Adrenal gland (tissue), 9 donors: ENCODE measurements at regions not wholly inside any gene's neighbourhood (a gene's known extent, or its start where the extent isn't known, plus 50 kb on each side); places are given as distances from the start of the nearest gene placed in this dataset.

ENCODE experiments used
- DNase-seq, 7 donors: peaks; one replicate each; pipeline ENCODE4 v3.0.0-alpha.2; 2019 to 2020
- H3K27ac ChIP-seq, 5 donors: fragments of 200-600 bp; sonication (generic) in 4 of 5; 1 replicate in 3 of 5; 2 replicates in 2 of 5; pipeline versions ENCODE4 v1.5.1 to v1.8.0; 2016 to 2020; ENCODE audit warnings: mild to moderate bottlenecking in 1 of 5
- H3K27me3 ChIP-seq: fragments of 200-600 bp; 2 replicates; pipeline ENCODE4 v1.8.0; 2021
- H3K36me3 ChIP-seq, 2 donors: fragments of 200-600 bp; replicated peaks in 1 of 2; 1 replicate in 1 of 2; 2 replicates in 1 of 2; pipeline versions ENCODE4 v1.5.1 to v1.8.0; 2018 to 2022
- H3K4me1 ChIP-seq, 2 donors: fragments of 200-600 bp; replicated peaks in 1 of 2; 1 replicate in 1 of 2; 2 replicates in 1 of 2; pipeline versions ENCODE4 v1.5.1 to v1.8.0; 2018 to 2021
- H3K4me3 ChIP-seq, 4 donors: fragments of 200-600 bp; sonication (generic) in 3 of 4; one replicate each; pipeline ENCODE4 v1.5.1; 2016 to 2018
- H3K9me3 ChIP-seq, 3 donors: fragments of 200-600 bp; sonication (generic) in 1 of 3; replicated peaks in 1 of 3; 1 replicate in 2 of 3; 2 replicates in 1 of 3; pipeline versions ENCODE4 v1.5.1 to v1.8.0; 2016 to 2021
- CTCF ChIP-seq, 6 experiments: fragments of 450-650 bp in 4 of 6; fragments of 200-600 bp in 2 of 6; sonication (generic) in 1 of 6; IDR thresholded peaks; 1 replicate in 5 of 6; 2 replicates in 1 of 6; pipeline versions ENCODE4 v1.5.1 to v1.8.0; 2016 to 2021; ENCODE audit warnings: antibody characterized with exemption in 6 of 6, mild to moderate bottlenecking in 2 of 6, moderate library complexity in 1 of 6
- POLR2A ChIP-seq, 2 donors: fragments of 450-650 bp; IDR thresholded peaks; one replicate each; pipeline ENCODE4 v1.6.1; 2017; ENCODE audit warnings: antibody characterized with exemption in 2 of 2, mild to moderate bottlenecking in 2 of 2, moderate library complexity in 1 of 2
- WGBS, 4 donors: extraction: QIAGEN DNeasy Blood & Tissue Kit in 2 of 4; methylation state at CpG; one replicate each; pipeline versions ENCODE4 v1.1.5 to v1.1.7; 2013 to 2017; 5-methylcytosine and 5-hydroxymethylcytosine counted together
- intact Hi-C, 2 donors: fragments of 100-400 bp; cut with DNase I; formaldehyde crosslinking; loops; one replicate each; pipeline versions ENCODE4 v1.14.1 to v1.15.0; 2022 to 2023
- donor health status: healthy with polysubstance abuse.
- donor health status: Bipolar disorder and iron deficiency.
- donor health status: DM: yes; HTN: yes; CAD: no.
- donor health status: DM: no; HTN: no; CAD: no.
- donor health status: DM: no; HTN: no; CAD: no.

DNA sequence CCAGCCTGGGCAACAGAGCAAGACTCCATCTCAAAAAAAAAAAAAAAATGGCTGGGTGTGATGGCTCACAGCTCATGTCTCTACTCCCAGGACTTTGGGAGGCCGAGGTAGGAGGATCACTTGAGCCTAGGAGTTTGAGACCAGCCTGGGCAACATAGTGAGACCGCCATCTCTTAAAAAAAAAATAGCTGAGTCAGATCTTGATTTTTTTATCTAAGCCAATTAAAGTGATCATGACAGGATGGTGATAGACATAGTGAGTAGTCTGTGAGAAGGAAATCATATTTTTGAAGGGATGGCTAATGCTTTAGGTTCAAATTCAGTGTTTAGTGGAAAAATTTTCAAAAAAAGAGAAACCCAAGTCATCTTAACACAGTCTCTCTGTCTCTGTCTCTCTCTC lies 114.6 kb upstream of the JARID2 start:
- Histone ChIP-seq H3K27ac (no peak overlapping the region), H3K4me3 (no peak overlapping the region), H3K4me1 (no peaks in the 10 kb centered on the region), H3K27me3 (no peaks in the 10 kb centered on the region), H3K9me3 (no peaks in the 10 kb centered on the region), H3K36me3 (no peaks in the 10 kb centered on the region)
- whole genome bisulfite sequencing, 4 donors = 93 to 98% (median 96%) methylated on average over 2 of the region's 2 CpGs
- TF ChIP-seq POLR2A (IDR thresholded peaks at IDR 0.05) (no peak), CTCF (IDR thresholded peaks at IDR 0.05) (no peak)
- intact Hi-C loops = no loop called here
- no peak for DNase-seq

DNA sequence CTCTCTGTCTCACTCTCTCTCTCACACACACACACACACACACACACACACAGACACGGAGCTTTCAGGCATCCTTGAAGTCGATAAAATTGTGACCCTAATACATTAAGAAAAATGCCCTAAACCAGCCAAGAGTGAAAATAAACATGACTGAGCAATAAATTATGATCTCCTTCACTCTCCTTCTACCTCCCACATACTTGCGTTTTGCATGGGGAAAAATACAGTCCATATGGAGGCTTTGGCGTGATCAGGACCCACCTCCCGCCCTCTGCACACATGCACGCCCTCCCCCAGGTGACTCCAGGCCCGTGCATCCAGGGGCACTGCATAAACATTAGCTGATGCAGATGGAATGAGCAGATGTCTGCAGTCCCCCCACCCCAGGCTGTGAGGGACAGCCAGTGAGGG lies 114.2 kb upstream of the JARID2 start:
- no peaks in the 10 kb centered on the region for H3K9me3 ChIP-seq
- H3K27ac ChIP-seq = no peak overlapping the region
- intact Hi-C loops = no loop called here
- no peak for DNase-seq
- WGBS, 4 donors = 65 to 71% (median 70%) methylated on average over 7 of the region's 7 CpGs
- no peak overlapping the region for H3K4me3 ChIP-seq
- H3K4me1 ChIP-seq = no peaks in the 10 kb centered on the region
- H3K36me3 ChIP-seq = no peaks in the 10 kb centered on the region
- no peak for TF ChIP-seq POLR2A (IDR thresholded peaks at IDR 0.05)
- no peak for TF ChIP-seq CTCF (IDR thresholded peaks at IDR 0.05)
- H3K27me3 ChIP-seq = no peaks in the 10 kb centered on the region

GRCh38 chr6:15132167-15132566 lies 113.7 kb upstream of the JARID2 start:
- H3K27me3 ChIP-seq = no peaks in the 10 kb centered on the region
- H3K27ac ChIP-seq = no peak overlapping the region
- TF ChIP-seq CTCF (IDR thresholded peaks at IDR 0.05) = no peak
- no peaks in the 10 kb centered on the region for H3K36me3 ChIP-seq
- no peak for DNase-seq
- no peak overlapping the region for H3K4me3 ChIP-seq
- 86 to 94% (median 88%) methylated on average over 4 of the region's 4 CpGs for WGBS, 4 donors
- intact Hi-C loops = no loop called here
- H3K4me1 ChIP-seq = no peaks in the 10 kb centered on the region
- H3K9me3 ChIP-seq = no peaks in the 10 kb centered on the region

DNA sequence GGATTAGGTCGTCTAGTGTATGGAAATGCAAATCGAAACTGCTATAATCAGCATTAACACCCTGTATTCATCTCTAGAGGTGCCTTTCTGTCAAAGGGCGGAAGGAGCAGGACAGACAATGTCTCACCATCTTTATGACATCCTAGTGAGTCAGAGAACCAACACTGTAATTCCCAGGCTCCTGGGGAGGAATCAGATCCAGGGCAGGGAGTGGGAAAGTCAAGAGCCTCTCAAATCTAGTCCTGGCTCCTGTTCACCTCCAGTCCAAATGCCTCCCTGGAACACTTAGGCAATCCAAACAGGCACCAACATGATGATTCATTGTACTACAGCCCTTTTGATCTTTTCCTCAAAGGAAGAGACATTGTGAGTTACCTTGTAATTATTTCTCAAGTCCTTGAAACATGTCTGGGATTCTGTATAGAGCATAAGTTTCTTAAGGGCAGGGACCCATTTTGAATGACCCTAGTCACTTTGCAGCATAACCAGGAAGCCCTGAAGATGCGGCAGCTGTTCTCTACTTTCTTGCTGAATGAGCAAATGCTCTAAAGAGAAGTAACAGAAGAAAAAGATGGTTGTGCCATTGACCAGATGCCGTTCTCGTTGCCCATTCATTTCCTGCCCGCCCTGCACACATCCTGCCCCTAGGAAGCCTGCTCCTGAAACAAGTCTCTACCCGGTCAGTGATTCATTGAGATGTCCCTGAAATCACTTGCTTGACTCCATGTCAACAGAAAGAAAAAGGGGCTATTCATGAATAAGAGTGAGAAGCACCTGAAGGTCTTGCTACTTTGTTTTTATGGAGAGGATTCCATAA lies 112.8 kb upstream of the JARID2 start:
- Histone ChIP-seq H3K27ac (no peak overlapping the region), H3K27me3 (no peaks in the 10 kb centered on the region), H3K36me3 (no peaks in the 10 kb centered on the region), H3K4me3 (no peak overlapping the region), H3K4me1 (no peaks in the 10 kb centered on the region), H3K9me3 (no peaks in the 10 kb centered on the region)
- DNase-seq = peak in 2 of 7 donors; percentile 18 to 21
- intact Hi-C loops = no loop called here
- WGBS, 4 donors = 64 to 70% (median 65%) methylated on average over 8 of the region's 8 CpGs
- TF ChIP-seq POLR2A (IDR thresholded peaks at IDR 0.05) (no peak), CTCF (IDR thresholded peaks at IDR 0.05) (no peak)
